ENCODE measurements at regions not wholly inside any gene's neighbourhood (a gene's known extent, or its start where the extent isn't known, plus 50 kb on each side); places are given as distances from the start of the nearest gene placed in this dataset.

GRCh38 chr4:156710365-156711192, 261.0 kb downstream of the PDGFC start:
- no peak for DNase-seq

GRCh38 chr4:156705311-156705710, 266.3 kb downstream of the PDGFC start:
- DNase-seq, result no peak

- no peak for DNase-seq
These were observed 276.4 kb downstream of the PDGFC start for GRCh38 chr4:156695163-156695562.

GRCh38 chr4:156694413-156694812, 277.2 kb downstream of the PDGFC start:
- DNase-seq, result no peak

GRCh38 chr4:156693557-156693956, 278.0 kb downstream of the PDGFC start:
- DNase-seq, result no peak

GRCh38 chr4:156692016-156692415, 279.6 kb downstream of the PDGFC start:
- DNase-seq, result no peak

- DNase-seq, result no peak
These were observed 281.0 kb downstream of the PDGFC start for GRCh38 chr4:156690572-156690971.

- DNase-seq, result no peak
These were observed 285.5 kb downstream of the PDGFC start for GRCh38 chr4:156686120-156686519.

- DNase-seq, result no peak
These were observed 286.3 kb downstream of the PDGFC start for GRCh38 chr4:156685308-156685707.

- DNase-seq, result no peak
These were observed 293.9 kb downstream of the PDGFC start for GRCh38 chr4:156677656-156678055.

GRCh38 chr4:156677131-156677531, 294.5 kb downstream of the PDGFC start:
- DNase-seq, result no peak

- no peak for DNase-seq
These were observed 295.3 kb downstream of the PDGFC start for GRCh38 chr4:156676116-156676851.

- DNase-seq, result no peak
These were observed 298.1 kb downstream of the PDGFC start for GRCh38 chr4:156673483-156673882.

GRCh38 chr4:156672492-156673305, 298.9 kb downstream of the PDGFC start:
- DNase-seq, result no peak

- no peak for DNase-seq
These were observed 305.7 kb downstream of the PDGFC start for GRCh38 chr4:156665780-156666366.

GRCh38 chr4:156663663-156664062, 307.9 kb downstream of the PDGFC start:
- DNase-seq, result no peak

GRCh38 chr4:156662921-156663320, 308.7 kb downstream of the PDGFC start:
- no peak for DNase-seq

- DNase-seq, result no peak
These were observed 310.0 kb downstream of the PDGFC start for GRCh38 chr4:156661555-156661954.

GRCh38 chr4:156660465-156660864, 311.1 kb downstream of the PDGFC start:
- no peak for DNase-seq

GRCh38 chr4:156659983-156660382, 311.6 kb downstream of the PDGFC start:
- DNase-seq, result no peak

GRCh38 chr4:156659570-156659969, 312.0 kb downstream of the PDGFC start:
- DNase-seq, result no peak

GRCh38 chr4:156656896-156657295, 314.7 kb downstream of the PDGFC start:
- no peak for DNase-seq

GRCh38 chr4:156654410-156654809, 317.2 kb downstream of the PDGFC start:
- no peak for DNase-seq
